Naive thymus-derived CD4-positive, alpha-beta T cell (primary cell): ENCODE measurements at regions not wholly inside any gene's neighbourhood (a gene's known extent, or its start where the extent isn't known, plus 50 kb on each side); places are given as distances from the start of the nearest gene placed in this dataset.

Experiments used
- ATAC-seq: fragments of 150-1000 bp; cut with Tn5 transposase; 2 replicates; pipeline ENCODE4 v1.10.0; 2021; ENCODE audit warnings: mild to moderate bottlenecking, moderate library complexity
- CTCF ChIA-PET: fragments of 350-600 bp; sonication (Branson Sonifier 250); formaldehyde crosslinking; loops from one replicate; lab custom pipeline; 2021; ENCODE audit warnings: antibody characterized with exemption; lab: Charles Lee
- POLR2A ChIA-PET: fragments of 350-600 bp; sonication (Branson Sonifier 250); formaldehyde crosslinking; loops from one replicate; lab custom pipeline; 2021; ENCODE audit warnings: antibody characterized with exemption, inconsistent platforms; lab: Charles Lee
- DNase-seq, 9 donors: peaks; one replicate each; pipeline versions ENCODE4 v3.0.0 to v3.0.0-alpha.2; 2020 to 2022; ENCODE audit warnings: mixed read lengths in 1 of 9
- H3K27ac ChIP-seq: one replicate; pipeline ENCODE4 v1.7.0; 2013; ENCODE audit warnings: mild to moderate bottlenecking, low read depth, low read length, moderate library complexity
- H3K27me3 ChIP-seq, 2 donors: one replicate each; pipeline ENCODE4 v1.7.0; 2013; ENCODE audit warnings: low read length in 2 of 2, mild to moderate bottlenecking in 2 of 2, moderate library complexity in 2 of 2; ENCODE audit not compliant: control insufficient read depth in 2 of 2, insufficient read depth in 2 of 2
- H3K36me3 ChIP-seq, 3 experiments: 1 replicate in 2 of 3; 2 replicates in 1 of 3; pipeline ENCODE4 v1.7.0; 2013; ENCODE audit warnings: low read length in 3 of 3, mild to moderate bottlenecking in 3 of 3, moderate library complexity in 1 of 3; ENCODE audit not compliant: insufficient read depth in 3 of 3, control insufficient read depth in 2 of 3
- H3K4me1 ChIP-seq, 2 donors: one replicate each; pipeline ENCODE4 v1.7.0; 2013; ENCODE audit warnings: low read length in 2 of 2, mild to moderate bottlenecking in 2 of 2, moderate library complexity in 1 of 2; ENCODE audit not compliant: control insufficient read depth in 2 of 2, insufficient read depth in 2 of 2
- H3K4me3 ChIP-seq: 2 replicates; pipeline ENCODE4 v1.7.0; 2013; ENCODE audit warnings: mild to moderate bottlenecking, low read length
- H3K9me3 ChIP-seq, 3 experiments: 1 replicate in 2 of 3; 2 replicates in 1 of 3; pipeline ENCODE4 v1.7.0; 2013; ENCODE audit warnings: low read length in 3 of 3; ENCODE audit not compliant: control insufficient read depth in 2 of 3
- H3K27ac Mint-ChIP-seq, 9 donors: one replicate each; pipeline ENCODE4 v1.8.0; 2020 to 2022; ENCODE audit warnings: mixed read lengths in 9 of 9, mild to moderate bottlenecking in 8 of 9, moderate library complexity in 5 of 9, inconsistent platforms in 2 of 9
- H3K27me3 Mint-ChIP-seq, 5 donors: one replicate each; pipeline ENCODE4 v1.8.0; 2021 to 2022; ENCODE audit warnings: mixed read lengths in 5 of 5, mild to moderate bottlenecking in 1 of 5
- H3K36me3 Mint-ChIP-seq, 5 donors: one replicate each; pipeline ENCODE4 v1.8.0; 2020 to 2022; ENCODE audit warnings: mixed read lengths in 5 of 5, mild to moderate bottlenecking in 3 of 5, inconsistent platforms in 1 of 5
- H3K4me1 Mint-ChIP-seq, 7 donors: one replicate each; pipeline ENCODE4 v1.8.0; 2020 to 2022; ENCODE audit warnings: mixed read lengths in 7 of 7, mild to moderate bottlenecking in 3 of 7, inconsistent platforms in 1 of 7
- H3K4me3 Mint-ChIP-seq, 10 donors: one replicate each; pipeline ENCODE4 v1.8.0; 2020 to 2022; ENCODE audit warnings: mild to moderate bottlenecking in 10 of 10, mixed read lengths in 10 of 10, moderate library complexity in 6 of 10, inconsistent platforms in 2 of 10
- H3K9me3 Mint-ChIP-seq, 11 donors: one replicate each; pipeline ENCODE4 v1.8.0; 2020 to 2022; ENCODE audit warnings: mixed read lengths in 11 of 11, mild to moderate bottlenecking in 4 of 11, inconsistent platforms in 1 of 11, moderate library complexity in 1 of 11
- intact Hi-C, 2 donors: fragments of 100-400 bp; cut with micrococcal nuclease; formaldehyde crosslinking; loops; one replicate each; pipeline ENCODE4 v1.15.1; 2023

DNA sequence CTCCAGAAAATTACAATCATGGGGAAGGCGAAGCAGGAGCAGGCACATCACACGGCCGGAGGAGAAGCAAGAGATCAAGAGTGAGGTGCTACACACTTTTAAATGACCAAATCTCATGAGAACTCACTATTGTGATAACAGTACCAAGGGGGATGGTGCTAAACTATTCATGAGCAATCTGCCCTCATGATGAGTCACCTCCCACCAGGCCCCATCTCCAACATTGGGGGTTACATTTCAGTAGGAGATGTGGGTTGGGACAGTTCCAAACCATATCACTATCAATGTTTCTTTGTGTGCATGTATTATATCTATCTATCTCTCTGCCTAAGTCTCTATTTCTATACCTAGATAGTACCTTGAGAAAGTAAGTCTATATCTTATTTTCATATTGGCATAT is 724.8 kb downstream of the CDH11 start:
- no peaks in the 10 kb centered on the region for H3K9me3 ChIP-seq
- H3K27me3 ChIP-seq = no peaks in the 10 kb centered on the region
- Mint-ChIP-seq H3K4me3 (no peak overlapping the region), H3K27ac (no peak overlapping the region), H3K9me3 (peaks cover 1 to 31% (median 5%) of the 10 kb centered on the region in 11 donors), H3K36me3 (peaks cover 0 to 4% (median 0%) of the 10 kb centered on the region in 5 donors), H3K27me3 (no peaks in the 10 kb centered on the region), H3K4me1 (no peaks in the 10 kb centered on the region)
- H3K27ac ChIP-seq = no peak overlapping the region
- no peak overlapping the region for H3K4me3 ChIP-seq
- no peaks in the 10 kb centered on the region for H3K4me1 ChIP-seq
- H3K36me3 ChIP-seq = no peaks in the 10 kb centered on the region
- intact Hi-C loops = no loop called here
- no peak for DNase-seq
- ChIA-PET POLR2A (no interaction called here), CTCF (no interaction called here)
- no peak for ATAC-seq

DNA sequence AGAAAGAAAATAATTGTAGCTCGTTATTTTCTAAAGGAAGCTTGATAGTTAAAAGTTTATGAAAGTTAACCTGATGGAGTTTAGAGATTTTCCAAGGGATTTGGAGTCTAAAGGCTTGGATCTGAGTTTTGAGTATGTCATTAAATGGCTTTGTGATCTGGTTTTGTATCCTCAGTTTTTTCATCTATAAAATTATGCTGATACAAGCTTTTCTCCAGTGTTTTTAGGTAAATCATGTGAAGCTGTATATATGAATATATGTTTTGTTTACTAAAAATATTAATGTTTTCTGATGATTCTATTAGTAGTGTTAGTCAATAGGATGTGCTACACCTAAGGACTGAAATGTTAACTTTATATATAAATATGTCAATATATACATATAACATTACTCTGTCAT is 727.8 kb downstream of the CDH11 start:
- intact Hi-C loops = no loop called here
- ChIA-PET POLR2A (no interaction called here), CTCF (no interaction called here)
- Histone ChIP-seq H3K4me3 (no peak overlapping the region), H3K4me1 (no peaks in the 10 kb centered on the region), H3K27ac (no peak overlapping the region), H3K27me3 (no peaks in the 10 kb centered on the region), H3K36me3 (no peaks in the 10 kb centered on the region), H3K9me3 (no peaks in the 10 kb centered on the region)
- Mint-ChIP-seq H3K36me3 (peaks cover 0 to 4% (median 0%) of the 10 kb centered on the region in 5 donors), H3K27me3 (no peaks in the 10 kb centered on the region), H3K9me3 (peaks cover 1 to 38% (median 7%) of the 10 kb centered on the region in 11 donors), H3K4me3 (no peak overlapping the region), H3K27ac (no peak overlapping the region), H3K4me1 (no peaks in the 10 kb centered on the region)
- ATAC-seq (no peak), DNase-seq (no peak)

DNA sequence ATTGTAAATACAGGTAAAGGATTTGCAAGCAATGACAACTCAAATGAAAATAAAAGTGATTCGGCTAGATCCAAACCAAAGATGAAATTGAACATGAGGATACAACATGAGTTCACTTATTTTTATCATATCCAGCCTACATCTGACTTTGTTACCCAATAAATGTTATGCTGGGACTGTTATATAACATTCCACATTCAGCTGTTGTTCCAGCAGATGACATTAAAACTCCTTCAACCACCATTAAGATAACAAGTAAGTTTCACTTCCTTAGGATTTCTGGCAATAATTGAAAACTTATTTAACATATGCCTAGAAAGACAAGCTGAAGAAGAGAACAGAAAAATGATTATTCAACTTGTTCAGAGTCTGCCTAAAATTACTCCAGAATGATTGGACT is 729.4 kb downstream of the CDH11 start:
- ChIA-PET POLR2A (no interaction called here), CTCF (no interaction called here)
- Histone ChIP-seq H3K27ac (no peak overlapping the region), H3K9me3 (no peaks in the 10 kb centered on the region), H3K27me3 (no peaks in the 10 kb centered on the region), H3K4me1 (no peaks in the 10 kb centered on the region), H3K36me3 (no peaks in the 10 kb centered on the region), H3K4me3 (no peak overlapping the region)
- Mint-ChIP-seq H3K4me1 (no peaks in the 10 kb centered on the region), H3K27ac (no peak overlapping the region), H3K27me3 (no peaks in the 10 kb centered on the region), H3K4me3 (no peak overlapping the region), H3K9me3 (peaks cover 4 to 28% (median 6%) of the 10 kb centered on the region in 11 donors), H3K36me3 (no peaks in the 10 kb centered on the region)
- intact Hi-C loops = no loop called here
- DNase-seq (no peak), ATAC-seq (no peak)

DNA sequence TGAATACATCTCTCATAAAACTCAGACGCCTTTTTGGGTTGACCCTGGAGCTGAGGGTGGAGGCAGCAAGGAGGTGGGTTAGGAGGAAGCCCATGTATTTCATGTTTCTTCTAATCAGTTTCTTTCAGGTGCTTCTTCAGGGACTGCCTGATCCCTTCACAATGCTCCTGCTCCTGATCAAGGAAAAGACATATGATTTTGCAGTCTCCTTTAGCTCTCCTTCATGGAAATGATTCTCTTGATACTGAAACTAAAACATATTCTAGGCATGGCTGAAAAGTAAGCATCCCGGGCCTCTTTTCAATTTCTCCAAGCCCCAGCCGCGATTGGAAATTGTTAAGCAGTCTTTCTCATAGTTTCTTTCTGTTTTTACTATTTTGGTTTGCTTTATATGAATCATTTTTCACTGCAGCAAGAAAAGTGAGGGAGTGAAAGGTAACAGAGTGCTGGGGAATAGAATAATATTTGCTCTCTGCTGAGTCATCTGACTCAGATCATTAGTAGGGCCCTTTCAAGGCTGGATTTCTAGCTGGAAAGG is 730.7 kb downstream of the CDH11 start:
- no peaks in the 10 kb centered on the region for H3K27me3 ChIP-seq
- ATAC-seq (no peak), DNase-seq (no peak)
- peaks cover 8 to 24% (median 10%) of the 10 kb centered on the region in 11 donors for H3K9me3 Mint-ChIP-seq
- POLR2A ChIA-PET = no interaction called here
- peaks cover 0 to 5% (median 0%) of the 10 kb centered on the region in 5 donors for H3K36me3 Mint-ChIP-seq
- no peaks in the 10 kb centered on the region for H3K27me3 Mint-ChIP-seq
- intact Hi-C loops = no loop called here
- H3K36me3 ChIP-seq = no peaks in the 10 kb centered on the region
- H3K4me3 Mint-ChIP-seq = no peak overlapping the region
- no peak overlapping the region for H3K4me3 ChIP-seq
- H3K4me1 ChIP-seq = no peaks in the 10 kb centered on the region
- H3K27ac Mint-ChIP-seq = no peak overlapping the region
- CTCF ChIA-PET = no interaction called here
- H3K9me3 ChIP-seq = no peaks in the 10 kb centered on the region
- H3K4me1 Mint-ChIP-seq = no peaks in the 10 kb centered on the region
- no peak overlapping the region for H3K27ac ChIP-seq

DNA sequence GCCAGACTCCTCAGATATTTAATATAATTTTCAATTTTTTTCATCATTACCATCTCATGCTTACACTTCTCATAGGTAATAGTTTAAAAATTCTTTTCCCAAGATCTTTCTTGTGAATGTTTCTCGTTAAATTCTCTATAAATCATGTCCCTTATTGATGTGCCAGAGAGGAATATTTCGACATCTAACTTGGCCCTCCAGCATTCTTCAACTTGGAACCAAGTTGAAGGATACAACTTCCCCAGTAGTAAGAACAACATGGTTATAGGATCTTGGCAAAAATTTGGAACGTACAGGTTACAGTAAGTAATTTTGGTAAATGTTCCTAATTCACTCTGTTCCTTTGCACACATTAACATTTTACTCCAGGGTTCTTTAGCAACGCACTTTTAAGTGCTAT is 731.8 kb downstream of the CDH11 start:
- intact Hi-C loops = no loop called here
- no peak overlapping the region for H3K27ac ChIP-seq
- Mint-ChIP-seq H3K36me3 (peaks cover 0 to 6% (median 0%) of the 10 kb centered on the region in 5 donors), H3K4me3 (no peak overlapping the region), H3K27ac (no peak overlapping the region), H3K27me3 (no peaks in the 10 kb centered on the region), H3K4me1 (no peaks in the 10 kb centered on the region), H3K9me3 (peaks cover 8 to 31% (median 12%) of the 10 kb centered on the region in 11 donors)
- no peaks in the 10 kb centered on the region for H3K27me3 ChIP-seq
- ChIA-PET CTCF (no interaction called here), POLR2A (no interaction called here)
- DNase-seq = no peak
- H3K36me3 ChIP-seq = no peaks in the 10 kb centered on the region
- no peak for ATAC-seq
- no peaks in the 10 kb centered on the region for H3K4me1 ChIP-seq
- H3K9me3 ChIP-seq = no peaks in the 10 kb centered on the region
- no peak overlapping the region for H3K4me3 ChIP-seq

DNA sequence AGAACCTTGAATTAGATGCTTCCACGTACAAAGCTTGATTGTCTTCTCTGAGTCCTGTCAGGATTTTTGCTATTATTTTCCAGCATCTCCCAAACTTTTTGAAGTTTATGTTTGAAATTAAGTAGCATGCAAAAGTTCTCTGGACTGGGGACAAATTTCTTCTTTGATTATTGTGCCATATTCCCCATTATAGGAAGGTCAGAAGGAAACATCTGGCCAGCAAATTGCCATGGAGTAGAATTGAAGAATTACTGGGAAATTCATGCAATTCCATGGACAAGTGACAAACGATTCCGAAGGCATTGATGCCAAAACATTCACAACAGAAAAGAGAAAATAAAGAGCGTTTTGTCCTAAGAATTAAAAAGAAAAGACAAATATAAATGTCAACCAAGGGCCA is 737.2 kb downstream of the CDH11 start:
- H3K9me3 Mint-ChIP-seq = peaks cover 7 to 38% (median 15%) of the 10 kb centered on the region in 11 donors
- Histone ChIP-seq H3K36me3 (no peaks in the 10 kb centered on the region), H3K4me3 (no peak overlapping the region), H3K4me1 (no peaks in the 10 kb centered on the region), H3K9me3 (peaks cover 0 to 17% (median 0%) of the 10 kb centered on the region in 3 experiments), H3K27me3 (no peaks in the 10 kb centered on the region), H3K27ac (no peak overlapping the region)
- H3K27ac Mint-ChIP-seq = no peak overlapping the region
- ChIA-PET POLR2A (no interaction called here), CTCF (no interaction called here)
- ATAC-seq (no peak), DNase-seq (no peak)
- peaks cover 0 to 6% (median 0%) of the 10 kb centered on the region in 5 donors for H3K36me3 Mint-ChIP-seq
- H3K4me3 Mint-ChIP-seq = no peak overlapping the region
- intact Hi-C loops = no loop called here
- H3K27me3 Mint-ChIP-seq = no peaks in the 10 kb centered on the region
- H3K4me1 Mint-ChIP-seq = no peaks in the 10 kb centered on the region

DNA sequence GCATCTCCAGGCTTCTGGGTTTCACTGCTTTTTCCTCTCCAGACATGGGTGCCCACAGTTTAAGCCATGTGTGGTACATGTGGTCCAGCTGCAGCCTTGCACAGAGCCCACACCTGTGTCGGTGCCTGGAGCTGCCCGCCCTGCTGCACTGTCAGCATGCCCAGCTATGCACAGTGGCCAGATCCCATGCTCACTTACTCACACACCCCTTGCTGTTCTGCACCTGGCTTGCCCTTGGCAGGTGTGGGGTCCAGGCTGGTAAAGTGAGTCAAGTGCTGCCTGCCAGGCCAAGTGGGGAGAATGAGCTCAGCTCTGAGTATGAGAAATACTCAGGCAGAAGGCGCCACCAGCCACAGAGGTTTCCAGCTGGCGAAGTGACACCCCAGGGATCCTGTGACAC is 739.9 kb downstream of the CDH11 start:
- ChIA-PET CTCF (no interaction called here), POLR2A (no interaction called here)
- no peak overlapping the region for H3K4me3 ChIP-seq
- intact Hi-C loops = no loop called here
- H3K4me3 Mint-ChIP-seq = no peak overlapping the region
- peaks cover 0 to 17% (median 0%) of the 10 kb centered on the region in 3 experiments for H3K9me3 ChIP-seq
- DNase-seq (no peak), ATAC-seq (no peak)
- H3K27ac Mint-ChIP-seq = no peak overlapping the region
- no peaks in the 10 kb centered on the region for H3K27me3 ChIP-seq
- H3K27me3 Mint-ChIP-seq = no peaks in the 10 kb centered on the region
- no peak overlapping the region for H3K27ac ChIP-seq
- H3K9me3 Mint-ChIP-seq = peaks cover 0 to 36% (median 12%) of the 10 kb centered on the region in 11 donors
- no peaks in the 10 kb centered on the region for H3K36me3 ChIP-seq
- H3K36me3 Mint-ChIP-seq = peaks cover 0 to 6% (median 0%) of the 10 kb centered on the region in 5 donors
- H3K4me1 Mint-ChIP-seq = no peaks in the 10 kb centered on the region
- no peaks in the 10 kb centered on the region for H3K4me1 ChIP-seq
